ENCODE measurements at regions not wholly inside any gene's neighbourhood (a gene's known extent, or its start where the extent isn't known, plus 50 kb on each side); places are given as distances from the start of the nearest gene placed in this dataset.

GRCh38 chr4:161256716-161257115 is 907.1 kb downstream of the FSTL5 start:
- no peaks in the 10 kb centered on the region for H3K36me3 ChIP-seq (ENCODE audit: insufficient read depth, low read length, poor library complexity, severe bottlenecking)
- no peaks in the 10 kb centered on the region for H3K27me3 ChIP-seq (replicated peaks; ENCODE audit: insufficient read depth, low read depth, low read length, poor library complexity)
- TF ChIP-seq, protein P1, sequence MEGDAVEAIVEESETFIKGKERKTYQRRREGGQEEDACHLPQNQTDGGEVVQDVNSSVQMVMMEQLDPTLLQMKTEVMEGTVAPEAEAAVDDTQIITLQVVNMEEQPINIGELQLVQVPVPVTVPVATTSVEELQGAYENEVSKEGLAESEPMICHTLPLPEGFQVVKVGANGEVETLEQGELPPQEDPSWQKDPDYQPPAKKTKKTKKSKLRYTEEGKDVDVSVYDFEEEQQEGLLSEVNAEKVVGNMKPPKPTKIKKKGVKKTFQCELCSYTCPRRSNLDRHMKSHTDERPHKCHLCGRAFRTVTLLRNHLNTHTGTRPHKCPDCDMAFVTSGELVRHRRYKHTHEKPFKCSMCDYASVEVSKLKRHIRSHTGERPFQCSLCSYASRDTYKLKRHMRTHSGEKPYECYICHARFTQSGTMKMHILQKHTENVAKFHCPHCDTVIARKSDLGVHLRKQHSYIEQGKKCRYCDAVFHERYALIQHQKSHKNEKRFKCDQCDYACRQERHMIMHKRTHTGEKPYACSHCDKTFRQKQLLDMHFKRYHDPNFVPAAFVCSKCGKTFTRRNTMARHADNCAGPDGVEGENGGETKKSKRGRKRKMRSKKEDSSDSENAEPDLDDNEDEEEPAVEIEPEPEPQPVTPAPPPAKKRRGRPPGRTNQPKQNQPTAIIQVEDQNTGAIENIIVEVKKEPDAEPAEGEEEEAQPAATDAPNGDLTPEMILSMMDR (conservative IDR thresholded peaks at IDR 0.05; ENCODE audit: low read depth, low read length), result peak; percentile 43; the same call in 1 of the 2 replicates
- TF ChIP-seq EZH2 (IDR thresholded peaks at IDR 0.05; ENCODE audit: borderline replicate concordance, low read depth, low read length, poor library complexity, severe bottlenecking), result no peak
- H3K4me3 ChIP-seq (ENCODE audit: low read depth, low read length, poor library complexity, severe bottlenecking), result no peak overlapping the region
- H3K4me1 ChIP-seq (ENCODE audit: insufficient read depth, low read length, poor library complexity, severe bottlenecking), result no peaks in the 10 kb centered on the region
- peaks cover 19% of the 10 kb centered on the region for H3K9me3 ChIP-seq (ENCODE audit: low read depth, low read length, poor library complexity, severe bottlenecking)
- no TSS peak for BruUV-seq (replicated peaks)
- ChIA-PET CTCF (no interaction called here), POLR2A (ENCODE audit: low non-redundant PET) (no interaction called here)
- intact Hi-C loops (cut with micrococcal nuclease; ENCODE audit: unreplicated experiment), result loop anchor here (10.0 kb wide), 3 partner anchors 908 to 1772 kb away; partner anchors contain the start of gene FSTL5
- no peak overlapping the region for H3K27ac ChIP-seq (ENCODE audit: low read depth, low read length, poor library complexity, severe bottlenecking)
- DNase-seq (ENCODE audit: low spot score), result peak; percentile 42

DNA sequence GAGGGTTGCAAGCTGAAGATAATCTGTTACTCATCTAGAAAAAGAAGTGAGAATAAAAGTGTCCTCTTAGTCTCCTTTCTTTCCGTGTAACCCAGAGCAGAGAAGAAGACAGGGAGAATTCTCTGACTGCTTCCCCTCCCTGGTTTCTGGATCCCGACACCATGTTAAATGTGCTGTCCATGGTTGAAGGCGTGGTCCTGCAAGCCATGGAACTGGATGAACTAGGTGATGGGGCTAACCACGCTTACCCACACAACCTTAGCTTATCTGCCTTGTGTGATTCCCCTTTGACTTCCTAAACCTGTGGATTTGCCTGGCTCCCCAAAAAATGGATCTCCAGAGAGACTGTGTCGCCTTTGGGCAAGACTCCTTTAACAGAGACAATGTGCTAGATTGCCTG is 907.6 kb downstream of the FSTL5 start:
- DNase-seq (ENCODE audit: low spot score), result peak; percentile 5
- no peaks in the 10 kb centered on the region for H3K4me1 ChIP-seq (ENCODE audit: insufficient read depth, low read length, poor library complexity, severe bottlenecking)
- no peaks in the 10 kb centered on the region for H3K27me3 ChIP-seq (replicated peaks; ENCODE audit: insufficient read depth, low read depth, low read length, poor library complexity)
- peaks cover 19% of the 10 kb centered on the region for H3K9me3 ChIP-seq (ENCODE audit: low read depth, low read length, poor library complexity, severe bottlenecking)
- ChIA-PET POLR2A (ENCODE audit: low non-redundant PET) (no interaction called here), CTCF (no interaction called here)
- intact Hi-C loops (cut with micrococcal nuclease; ENCODE audit: unreplicated experiment), result loop anchor here (10.0 kb wide), 3 partner anchors 909 to 1771 kb away; partner anchors contain the start of gene FSTL5
- no peak overlapping the region for H3K27ac ChIP-seq (ENCODE audit: low read depth, low read length, poor library complexity, severe bottlenecking)
- no peak overlapping the region for H3K4me3 ChIP-seq (ENCODE audit: low read depth, low read length, poor library complexity, severe bottlenecking)
- TF ChIP-seq, protein P1 (conservative IDR thresholded peaks at IDR 0.05; ENCODE audit: low read depth, low read length), result no peak
- no peak for TF ChIP-seq EZH2 (IDR thresholded peaks at IDR 0.05; ENCODE audit: borderline replicate concordance, low read depth, low read length, poor library complexity, severe bottlenecking)
- no TSS peak for BruUV-seq (replicated peaks)
- H3K36me3 ChIP-seq (ENCODE audit: insufficient read depth, low read length, poor library complexity, severe bottlenecking), result no peaks in the 10 kb centered on the region

GRCh38 chr4:161254375-161254774 is 909.4 kb downstream of the FSTL5 start:
- POLR2A ChIA-PET (ENCODE audit: low non-redundant PET), result no interaction called here
- BruUV-seq (replicated peaks), result no TSS peak
- H3K4me1 ChIP-seq (ENCODE audit: insufficient read depth, low read length, poor library complexity, severe bottlenecking), result no peaks in the 10 kb centered on the region

More at GRCh38 chr4:161254375-161254774, 909.4 kb downstream of the FSTL5 start:
- Histone ChIP-seq H3K4me3 (ENCODE audit: low read depth, low read length, poor library complexity, severe bottlenecking) (no peak overlapping the region), H3K27me3 (replicated peaks; ENCODE audit: insufficient read depth, low read depth, low read length, poor library complexity) (no peaks in the 10 kb centered on the region), H3K36me3 (ENCODE audit: insufficient read depth, low read length, poor library complexity, severe bottlenecking) (no peaks in the 10 kb centered on the region), H3K27ac (ENCODE audit: low read depth, low read length, poor library complexity, severe bottlenecking) (no peak overlapping the region), H3K9me3 (ENCODE audit: low read depth, low read length, poor library complexity, severe bottlenecking) (peaks cover 19% of the 10 kb centered on the region)
- TF ChIP-seq EZH2 (IDR thresholded peaks at IDR 0.05; ENCODE audit: borderline replicate concordance, low read depth, low read length, poor library complexity, severe bottlenecking), result no peak
- TF ChIP-seq, protein P1 (conservative IDR thresholded peaks at IDR 0.05; ENCODE audit: low read depth, low read length), result no peak
- CTCF ChIA-PET, result no interaction called here
- intact Hi-C loops (cut with micrococcal nuclease; ENCODE audit: unreplicated experiment), result loop anchor here (10.0 kb wide), 3 partner anchors 910 to 1770 kb away; partner anchors contain the start of gene FSTL5
- DNase-seq (ENCODE audit: low spot score), result peak; percentile 9
